H1 (cell line): ENCODE measurements at regions not wholly inside any gene's neighbourhood (a gene's known extent, or its start where the extent isn't known, plus 50 kb on each side); places are given as distances from the start of the nearest gene placed in this dataset.

Experiments
- TF ChIP-seq, protein P1 (sequence below), 3 experiments: IDR thresholded peaks; 1 replicate in 2 of 3; 2 replicates in 1 of 3; pipeline versions ENCODE4 v1.5.1 to v1.6.1; 2011; ENCODE audit warnings: low read length in 3 of 3, mild to moderate bottlenecking in 3 of 3, inconsistent platforms in 2 of 3, low read depth in 1 of 3, moderate library complexity in 1 of 3; ENCODE audit not compliant: insufficient read depth in 1 of 3; ENCODE audit errors: control extremely low read depth in 1 of 3

DNA sequence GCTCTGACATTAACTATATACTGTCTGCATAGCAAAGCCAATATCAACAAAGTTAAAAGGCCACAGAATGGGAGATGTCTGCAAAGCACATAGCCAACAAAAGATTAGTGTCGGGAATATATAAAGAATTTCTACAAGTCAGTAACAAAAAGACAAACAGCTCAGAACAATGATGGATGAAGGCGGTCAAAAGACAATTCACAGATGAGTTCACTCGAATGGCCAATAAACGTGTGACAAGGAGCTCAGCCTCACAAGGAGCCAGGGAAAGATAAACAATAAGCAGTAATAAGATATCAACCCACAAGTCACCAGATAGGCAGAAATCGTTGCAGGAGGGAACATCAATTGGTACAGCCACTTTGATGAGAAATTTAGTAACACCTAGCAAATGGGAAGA, 106.0 kb upstream of the ISX start (continued):
- TF ChIP-seq, protein P1, sequence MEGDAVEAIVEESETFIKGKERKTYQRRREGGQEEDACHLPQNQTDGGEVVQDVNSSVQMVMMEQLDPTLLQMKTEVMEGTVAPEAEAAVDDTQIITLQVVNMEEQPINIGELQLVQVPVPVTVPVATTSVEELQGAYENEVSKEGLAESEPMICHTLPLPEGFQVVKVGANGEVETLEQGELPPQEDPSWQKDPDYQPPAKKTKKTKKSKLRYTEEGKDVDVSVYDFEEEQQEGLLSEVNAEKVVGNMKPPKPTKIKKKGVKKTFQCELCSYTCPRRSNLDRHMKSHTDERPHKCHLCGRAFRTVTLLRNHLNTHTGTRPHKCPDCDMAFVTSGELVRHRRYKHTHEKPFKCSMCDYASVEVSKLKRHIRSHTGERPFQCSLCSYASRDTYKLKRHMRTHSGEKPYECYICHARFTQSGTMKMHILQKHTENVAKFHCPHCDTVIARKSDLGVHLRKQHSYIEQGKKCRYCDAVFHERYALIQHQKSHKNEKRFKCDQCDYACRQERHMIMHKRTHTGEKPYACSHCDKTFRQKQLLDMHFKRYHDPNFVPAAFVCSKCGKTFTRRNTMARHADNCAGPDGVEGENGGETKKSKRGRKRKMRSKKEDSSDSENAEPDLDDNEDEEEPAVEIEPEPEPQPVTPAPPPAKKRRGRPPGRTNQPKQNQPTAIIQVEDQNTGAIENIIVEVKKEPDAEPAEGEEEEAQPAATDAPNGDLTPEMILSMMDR (IDR thresholded peaks at IDR 0.05; ENCODE audit: control extremely low read depth in 1 of 3, insufficient read depth in 1 of 3, low read depth in 1 of 3, low read length in 3 of 3) = no peak
